PC-3 (cell line): ENCODE measurements at regions not wholly inside any gene's neighbourhood (a gene's known extent, or its start where the extent isn't known, plus 50 kb on each side); places are given as distances from the start of the nearest gene placed in this dataset.

Source experiments
- ATAC-seq: fragments of 200-7000 bp; cut with Tn5 transposase; 2 replicates; pipeline ENCODE4 v1.9.1; 2020; ENCODE audit warnings: mild to moderate bottlenecking, moderate library complexity
- BruUV-seq: library from RNA; stranded (reverse); fragments of 400-500 nt; replicated peaks from 2 replicates; lab custom pipeline; 2021; lab: Mats Ljungman, UMichigan
- CTCF ChIA-PET: fragments of 300-600 bp; sonication (Branson Sonifier 250); formaldehyde crosslinking; loops from one replicate; lab custom pipeline; 2022; ENCODE audit warnings: antibody characterized with exemption; lab: Charles Lee
- POLR2A ChIA-PET: fragments of 300-600 bp; sonication (Branson Sonifier 250); formaldehyde crosslinking; loops from one replicate; lab custom pipeline; 2022; ENCODE audit warnings: antibody characterized with exemption; ENCODE audit not compliant: unreplicated experiment; lab: Charles Lee
- DNase-seq: peaks from one replicate; pipeline ENCODE4 v3.0.0-alpha.2; 2015
- H2AFZ ChIP-seq: fragments of 300-600 bp; sonication (generic); 2 replicates; pipeline ENCODE4 v1.6.0; 2016; ENCODE audit warnings: antibody characterized with exemption, low read length
- H3F3A ChIP-seq: fragments of 300-600 bp; sonication (generic); one replicate; pipeline ENCODE4 v1.6.0; 2017; ENCODE audit warnings: antibody characterized with exemption, low read length, control low read depth, mild to moderate bottlenecking; ENCODE audit not compliant: unreplicated experiment
- H3K27ac ChIP-seq: fragments of 300-600 bp; sonication (generic); 2 replicates; pipeline ENCODE4 v1.5.1; 2016; ENCODE audit warnings: mild to moderate bottlenecking, low read length
- H3K27me3 ChIP-seq: fragments of 300-600 bp; sonication (generic); 2 replicates; pipeline ENCODE4 v1.6.1; 2016; ENCODE audit warnings: low read length, mixed read lengths
- H3K36me3 ChIP-seq: fragments of 300-600 bp; sonication (generic); 2 replicates; pipeline ENCODE4 v1.6.1; 2016; ENCODE audit warnings: low read depth, mixed run types, low read length, mixed read lengths
- H3K4me1 ChIP-seq: fragments of 300-600 bp; sonication (generic); 2 replicates; pipeline ENCODE4 v1.5.1; 2016; ENCODE audit warnings: low read length; ENCODE audit not compliant: insufficient read depth
- H3K4me2 ChIP-seq: fragments of 300-600 bp; sonication (generic); 2 replicates; pipeline ENCODE4 v1.6.0; 2016; ENCODE audit warnings: low read length
- H3K4me3 ChIP-seq: fragments of 300-600 bp; sonication (generic); 2 replicates; pipeline ENCODE4 v1.5.1; 2016; ENCODE audit warnings: mild to moderate bottlenecking, low read length, mixed read lengths
- H3K79me2 ChIP-seq: fragments of 300-600 bp; sonication (generic); 2 replicates; pipeline ENCODE4 v1.6.1; 2017; ENCODE audit warnings: low read length, mixed read lengths
- H3K9ac ChIP-seq: fragments of 300-600 bp; sonication (generic); 2 replicates; pipeline ENCODE4 v1.6.0; 2016; ENCODE audit warnings: mild to moderate bottlenecking, low read length
- H3K9me2 ChIP-seq: fragments of 300-600 bp; sonication (generic); replicated peaks from 2 replicates; pipeline ENCODE4 v1.6.1; 2016; ENCODE audit warnings: mixed run types, low read length, mixed read lengths
- H3K9me3 ChIP-seq: fragments of 300-600 bp; sonication (generic); 2 replicates; pipeline ENCODE4 v1.6.1; 2016; ENCODE audit warnings: low read length, mixed read lengths
- H4K20me1 ChIP-seq: fragments of 300-600 bp; sonication (generic); 2 replicates; pipeline ENCODE4 v1.6.1; 2016; ENCODE audit warnings: low read length, mixed read lengths
- CTCF ChIP-seq: fragments of 300-600 bp; sonication (generic); conservative IDR thresholded peaks from 2 replicates; pipeline ENCODE4 v1.5.1; 2017; ENCODE audit warnings: antibody characterized with exemption, low read depth, mild to moderate bottlenecking, low read length
- EZH2 ChIP-seq: fragments of 300-600 bp; sonication (generic); IDR thresholded peaks from one replicate; pipeline ENCODE4 v1.6.1; 2017; ENCODE audit warnings: antibody characterized with exemption, mild to moderate bottlenecking, low read length; ENCODE audit not compliant: unreplicated experiment
- EZH2phosphoT487 ChIP-seq: fragments of 300-600 bp; sonication (generic); IDR thresholded peaks from 2 replicates; pipeline ENCODE4 v1.6.1; 2018; ENCODE audit warnings: mild to moderate bottlenecking, antibody characterized with exemption, low read length, borderline replicate concordance
- intact Hi-C: fragments of 100-400 bp; cut with micrococcal nuclease; formaldehyde crosslinking; loops from 2 replicates; pipeline ENCODE4 v1.9.0; 2023

DNA sequence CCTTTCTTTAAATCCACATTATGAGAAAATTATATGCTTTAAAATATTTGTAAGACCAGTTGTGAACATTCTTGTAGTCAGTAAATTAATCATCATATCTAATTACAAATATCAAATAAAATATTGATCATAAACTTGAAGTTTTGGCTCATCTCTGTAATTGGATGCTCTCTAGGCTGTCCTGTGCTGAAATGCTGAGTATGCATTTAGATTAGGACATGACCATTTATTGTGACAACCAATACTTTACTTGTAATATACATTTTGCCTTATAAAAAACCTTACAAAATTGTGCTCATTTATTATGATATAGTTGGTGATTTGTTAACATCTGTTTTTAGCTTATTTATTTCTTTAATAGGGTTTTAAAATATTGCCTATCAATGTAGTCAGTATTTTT, 116.1 kb upstream of the DOCK10 start:
- Histone ChIP-seq H3F3A (no peaks in the 10 kb centered on the region), H3K79me2 (no peaks in the 10 kb centered on the region), H3K9me3 (no peaks in the 10 kb centered on the region), H3K9me2 (no peaks in the 10 kb centered on the region), H3K4me2 (no peak overlapping the region), H3K4me1 (no peaks in the 10 kb centered on the region), H3K36me3 (no peaks in the 10 kb centered on the region), H3K27me3 (no peaks in the 10 kb centered on the region), H2AFZ (no peak overlapping the region), H4K20me1 (no peaks in the 10 kb centered on the region), H3K27ac (no peak overlapping the region), H3K4me3 (no peak overlapping the region), H3K9ac (no peak overlapping the region)
- TF ChIP-seq CTCF (no peak), EZH2phosphoT487 (no peak), EZH2 (no peak)
- intact Hi-C loops: no loop called here
- CTCF ChIA-PET: no interaction called here
- no TSS peak for BruUV-seq
- POLR2A ChIA-PET: no interaction called here
- no peak for DNase-seq
- ATAC-seq: no peak

- H4K20me1 ChIP-seq: no peaks in the 10 kb centered on the region
- no peaks in the 10 kb centered on the region for H3K4me1 ChIP-seq
- H3F3A ChIP-seq: no peaks in the 10 kb centered on the region
- H3K79me2 ChIP-seq: no peaks in the 10 kb centered on the region
- no peak overlapping the region for H3K9ac ChIP-seq
- no peaks in the 10 kb centered on the region for H3K36me3 ChIP-seq
- no TSS peak for BruUV-seq
- H3K9me3 ChIP-seq: no peaks in the 10 kb centered on the region
- H3K4me2 ChIP-seq: no peak overlapping the region
- POLR2A ChIA-PET: interaction anchor here (0.7 kb wide), 1 partner anchor 66 kb away, joined by 4 read pairs; no protein-coding TSS in a partner anchor
- DNase-seq (no peak), ATAC-seq (no peak)
- intact Hi-C loops: no loop called here
- H3K9me2 ChIP-seq: no peaks in the 10 kb centered on the region
- no peak overlapping the region for H2AFZ ChIP-seq
- TF ChIP-seq EZH2phosphoT487 (no peak), CTCF (no peak), EZH2 (no peak)
- H3K27me3 ChIP-seq: no peaks in the 10 kb centered on the region
- no peak overlapping the region for H3K4me3 ChIP-seq
- CTCF ChIA-PET: no interaction called here
- H3K27ac ChIP-seq: no peak overlapping the region
Observed at GRCh38 chr2:225156853-225157451, 114.7 kb upstream of the DOCK10 start.

GRCh38 chr2:225140723-225141122, 98.5 kb upstream of the DOCK10 start:
- Histone ChIP-seq H3F3A (no peaks in the 10 kb centered on the region), H3K9me2 (no peaks in the 10 kb centered on the region), H4K20me1 (no peaks in the 10 kb centered on the region), H3K4me2 (no peak overlapping the region), H3K9me3 (no peaks in the 10 kb centered on the region), H3K27ac (no peak overlapping the region), H3K36me3 (no peaks in the 10 kb centered on the region), H3K9ac (no peak overlapping the region), H3K4me1 (peaks cover 4% of the 10 kb centered on the region), H3K79me2 (no peaks in the 10 kb centered on the region), H3K4me3 (no peak overlapping the region), H2AFZ (no peak overlapping the region), H3K27me3 (no peaks in the 10 kb centered on the region)
- no peak for ATAC-seq
- BruUV-seq: no TSS peak
- ChIA-PET POLR2A (no interaction called here), CTCF (no interaction called here)
- no peak for DNase-seq
- intact Hi-C loops: no loop called here
- TF ChIP-seq EZH2phosphoT487: no peak
- TF ChIP-seq CTCF: no peak
- TF ChIP-seq EZH2: no peak
